Endothelial cell of umbilical vein (primary cell): ENCODE measurements at regions not wholly inside any gene's neighbourhood (a gene's known extent, or its start where the extent isn't known, plus 50 kb on each side); places are given as distances from the start of the nearest gene placed in this dataset.

Experiments used
- BruUV-seq: library from RNA; stranded (reverse); fragments of 400-500 nt; replicated peaks from 2 replicates; lab custom pipeline; 2021; lab: Mats Ljungman, UMichigan
- CTCF ChIA-PET: fragments of 300-600, 350-600 bp; sonication (Branson Sonifier 250); formaldehyde crosslinking; loops from one replicate; lab custom pipeline; 2021; ENCODE audit warnings: antibody characterized with exemption, inconsistent platforms; lab: Charles Lee
- POLR2A ChIA-PET: fragments of 300-600, 350-600 bp; sonication (Branson Sonifier 250); formaldehyde crosslinking; loops from one replicate; lab custom pipeline; 2021; ENCODE audit warnings: antibody characterized with exemption, inconsistent platforms; lab: Charles Lee
- DNase-seq: peaks from one replicate; pipeline ENCODE4 v3.0.0-alpha.2; 2011; ENCODE audit warnings: low read depth, low spot score
- FAIRE-seq: peaks from 2 replicates; lab custom pipeline; 2011; peaks lifted over from hg19 to GRCh38; lab: Jason Lieb, UNC
- H2AFZ ChIP-seq: 2 replicates; pipeline ENCODE4 v1.6.0; 2012; ENCODE audit warnings: low read depth, low read length, control low read depth, inconsistent platforms
- H3K27ac ChIP-seq: 2 replicates; pipeline ENCODE4 v1.5.1; 2011; ENCODE audit warnings: low read depth, mild to moderate bottlenecking, control low read depth, low read length, moderate library complexity; ENCODE audit not compliant: insufficient read depth
- H3K27me3 ChIP-seq, 2 experiments: 2 replicates each; pipeline versions ENCODE4 v1.6.0 to v1.6.1; 2011; ENCODE audit warnings: low read length in 2 of 2, mixed read lengths in 1 of 2; ENCODE audit not compliant: control insufficient read depth in 2 of 2, insufficient read depth in 2 of 2
- H3K36me3 ChIP-seq, 2 experiments: 2 replicates in 1 of 2; 3 replicates in 1 of 2; pipeline ENCODE4 v1.5.1; 2011; ENCODE audit warnings: low read length in 2 of 2, mild to moderate bottlenecking in 1 of 2, moderate library complexity in 1 of 2; ENCODE audit not compliant: control insufficient read depth in 2 of 2, insufficient read depth in 2 of 2; ENCODE audit errors: extremely low read depth in 1 of 2
- H3K4me1 ChIP-seq: 3 replicates; pipeline ENCODE4 v1.5.1; 2011; ENCODE audit warnings: mild to moderate bottlenecking, low read length; ENCODE audit not compliant: control insufficient read depth, insufficient read depth; ENCODE audit errors: extremely low read depth
- H3K4me2 ChIP-seq: 2 replicates; pipeline ENCODE4 v1.6.1; 2011; ENCODE audit warnings: low read length, control low read depth, mixed read lengths; ENCODE audit not compliant: insufficient read depth
- H3K4me3 ChIP-seq, 3 experiments: fragments of 200-600 bp in 1 of 3; sonication (generic), shearing (Covaris generic) in 1 of 3; replicated peaks in 1 of 3; 2 replicates each; pipeline ENCODE4 v1.5.1; 2011 to 2016; ENCODE audit warnings: control low read depth in 3 of 3, low read length in 3 of 3, mild to moderate bottlenecking in 2 of 3, inconsistent platforms in 1 of 3, low read depth in 1 of 3, moderate library complexity in 1 of 3; ENCODE audit not compliant: insufficient read depth in 1 of 3
- H3K79me2 ChIP-seq: 2 replicates; pipeline ENCODE4 v1.6.0; 2012; ENCODE audit warnings: low read length, inconsistent platforms; ENCODE audit not compliant: control insufficient read depth, insufficient read depth
- H3K9ac ChIP-seq: replicated peaks from 2 replicates; pipeline ENCODE3; 2011; ENCODE audit warnings: low read length, control low read depth; ENCODE audit not compliant: insufficient read depth; ENCODE audit errors: extremely low read depth
- H3K9me1 ChIP-seq: replicated peaks from 3 replicates; pipeline ENCODE4 v1.6.0; 2011; ENCODE audit warnings: mild to moderate bottlenecking, low read length; ENCODE audit not compliant: control insufficient read depth, insufficient read depth; ENCODE audit errors: extremely low read depth
- H3K9me3 ChIP-seq: replicated peaks from 2 replicates; pipeline ENCODE4 v1.5.1; 2012; ENCODE audit warnings: low read length, inconsistent platforms; ENCODE audit not compliant: control insufficient read depth, insufficient read depth
- H4K20me1 ChIP-seq: replicated peaks from 2 replicates; pipeline ENCODE3; 2011; ENCODE audit warnings: mild to moderate bottlenecking, low read length; ENCODE audit not compliant: control insufficient read depth, insufficient read depth; ENCODE audit errors: extremely low read depth
- CTCF ChIP-seq, 2 donors: IDR thresholded peaks; 1 replicate in 1 of 2; 2 replicates in 1 of 2; pipeline ENCODE4 v1.5.1; 2011; ENCODE audit warnings: low read length in 2 of 2, mild to moderate bottlenecking in 2 of 2, moderate library complexity in 2 of 2, control low read depth in 1 of 2, inconsistent platforms in 1 of 2, low read depth in 1 of 2; ENCODE audit not compliant: insufficient read depth in 1 of 2; ENCODE audit errors: extremely low read depth in 1 of 2
- EZH2 ChIP-seq: IDR thresholded peaks from 2 replicates; pipeline ENCODE4 v1.6.1; 2012; ENCODE audit warnings: borderline replicate concordance, low read depth, mild to moderate bottlenecking, moderate library complexity, low read length, inconsistent platforms; ENCODE audit not compliant: severe bottlenecking
- FOS ChIP-seq: IDR thresholded peaks from 2 replicates; pipeline ENCODE4 v1.6.1; 2011; ENCODE audit warnings: mild to moderate bottlenecking, low read length, moderate library complexity, borderline replicate concordance; ENCODE audit not compliant: insufficient read depth
- GATA2 ChIP-seq: IDR thresholded peaks from 2 replicates; pipeline ENCODE4 v1.7.0; 2011; ENCODE audit warnings: low read depth, mild to moderate bottlenecking, moderate library complexity, mixed read lengths, low read length; ENCODE audit not compliant: insufficient read length, insufficient read depth
- JUN ChIP-seq: IDR thresholded peaks from 2 replicates; pipeline ENCODE4 v1.6.1; 2011; ENCODE audit warnings: borderline replicate concordance, low read depth; ENCODE audit not compliant: insufficient read length, insufficient read depth
- MAX ChIP-seq: IDR thresholded peaks from 2 replicates; pipeline ENCODE4 v1.6.1; 2011; ENCODE audit not compliant: insufficient read depth, insufficient read length
- MYC ChIP-seq: IDR thresholded peaks from one replicate; pipeline ENCODE4 v1.6.1; 2011; ENCODE audit warnings: mild to moderate bottlenecking, low read depth, low read length
- POLR2A ChIP-seq: IDR thresholded peaks from 2 replicates; pipeline ENCODE4 v1.6.1; 2012; ENCODE audit warnings: low read depth, mild to moderate bottlenecking, control low read depth, low read length
- POLR2AphosphoS5 ChIP-seq: IDR thresholded peaks from 2 replicates; pipeline ENCODE4 v1.6.1; 2012; ENCODE audit warnings: low read depth, mild to moderate bottlenecking, control low read depth, low read length, moderate library complexity; ENCODE audit not compliant: insufficient read depth
- dilution Hi-C: fragments of 300-500 bp; cut with MboI; formaldehyde crosslinking; loops from one replicate; pipeline ENCODE4 v1.15.0; 2019; ENCODE audit warnings: low sequenced_read_pairs; ENCODE audit not compliant: extremely low pct_ligation_motif_present
- intact Hi-C: fragments of 100-400 bp; cut with micrococcal nuclease; formaldehyde crosslinking; loops from one replicate; pipeline ENCODE4 v1.10.0; 2022

- no peak for FAIRE-seq
- Histone ChIP-seq H3K9me1 (no peaks in the 10 kb centered on the region), H3K4me2 (no peak overlapping the region), H2AFZ (no peak overlapping the region), H3K9me3 (no peaks in the 10 kb centered on the region), H3K27me3 (peaks cover 0 to 2% of the 10 kb centered on the region in 2 experiments), H3K79me2 (no peaks in the 10 kb centered on the region), H3K4me3 (no peak overlapping the region), H3K4me1 (no peaks in the 10 kb centered on the region), H3K9ac (no peak overlapping the region), H4K20me1 (no peaks in the 10 kb centered on the region), H3K36me3 (no peaks in the 10 kb centered on the region), H3K27ac (no peak overlapping the region)
- POLR2A ChIA-PET, result no interaction called here
- CTCF ChIA-PET, result no interaction called here
- no peak for TF ChIP-seq GATA2
- dilution Hi-C loops, result no loop called here
- DNase-seq, result no peak
- intact Hi-C loops, result no loop called here
- BruUV-seq, result no TSS peak
Measured at GRCh38 chr2:226623587-226624368, 175.8 kb downstream of the IRS1 start.

GRCh38 chr2:226622484-226622883 lies 177.1 kb downstream of the IRS1 start:
- DNase-seq (no peak), FAIRE-seq (no peak)
- H3K4me3 ChIP-seq, result no peak overlapping the region
- dilution Hi-C loops (no loop called here), intact Hi-C loops (no loop called here)
- no peak for TF ChIP-seq JUN
- TF ChIP-seq POLR2A, result no peak
- no peak for TF ChIP-seq EZH2
- TF ChIP-seq FOS, result no peak
- TF ChIP-seq MAX, result no peak
- no peak for TF ChIP-seq MYC
- no peak for TF ChIP-seq POLR2AphosphoS5
- TF ChIP-seq CTCF (IDR thresholded peaks at IDR 0.05; ENCODE audit: extremely low read depth in 1 of 2, insufficient read depth in 1 of 2, low read depth in 1 of 2, low read length in 2 of 2), result no peak
- no peak for TF ChIP-seq GATA2
- no peaks in the 10 kb centered on the region for H3K9me3 ChIP-seq
- no peak overlapping the region for H3K27ac ChIP-seq
- no peaks in the 10 kb centered on the region for H3K36me3 ChIP-seq
- no peak overlapping the region for H2AFZ ChIP-seq
- H3K27me3 ChIP-seq, result peaks cover 0 to 2% of the 10 kb centered on the region in 2 experiments
- no TSS peak for BruUV-seq
- H3K4me1 ChIP-seq, result no peaks in the 10 kb centered on the region
- no peak overlapping the region for H3K4me2 ChIP-seq
- no peaks in the 10 kb centered on the region for H4K20me1 ChIP-seq
- CTCF ChIA-PET, result interaction anchor here (1.6 kb wide), 1 partner anchor 11 kb away, joined by 4 read pairs; no protein-coding TSS in a partner anchor
- H3K79me2 ChIP-seq, result no peaks in the 10 kb centered on the region
- no peaks in the 10 kb centered on the region for H3K9me1 ChIP-seq
- POLR2A ChIA-PET, result no interaction called here
- no peak overlapping the region for H3K9ac ChIP-seq
